ENCODE measurements at regions not wholly inside any gene's neighbourhood (a gene's known extent, or its start where the extent isn't known, plus 50 kb on each side); places are given as distances from the start of the nearest gene placed in this dataset.

GRCh38 chr9:90423661-90424193 is 218.9 kb downstream of the DIRAS2 start:
- ATAC-seq (ENCODE audit: low FRiP score in 2 of 2) (no peak), DNase-seq (no peak)
- H3K36me3 ChIP-seq: no peaks in the 10 kb centered on the region
- 62 to 65% methylated on average over 10 of the region's 10 CpGs for WGBS, 2 donors
- H3K27ac ChIP-seq: no peak overlapping the region
- no peaks in the 10 kb centered on the region for H3K4me1 ChIP-seq
- no peaks in the 10 kb centered on the region for H3K9me3 ChIP-seq
- TF ChIP-seq POLR2A (IDR thresholded peaks at IDR 0.05): no peak
- no peak for TF ChIP-seq EP300 (IDR thresholded peaks at IDR 0.05)
- TF ChIP-seq POLR2AphosphoS5 (IDR thresholded peaks at IDR 0.05): no peak
- TF ChIP-seq CTCF (IDR thresholded peaks at IDR 0.05): no peak
- H3K4me3 ChIP-seq: no peak overlapping the region
- H3K27me3 ChIP-seq: no peaks in the 10 kb centered on the region

- peak in 1 of 2 donors; percentile 38 for DNase-seq
- 88 to 90% methylated on average over 10 of the region's 10 CpGs for WGBS, 2 donors
- TF ChIP-seq CTCF (IDR thresholded peaks at IDR 0.05) (no peak), POLR2AphosphoS5 (IDR thresholded peaks at IDR 0.05) (no peak), EP300 (IDR thresholded peaks at IDR 0.05) (no peak), POLR2A (IDR thresholded peaks at IDR 0.05) (no peak)
Observed at GRCh38 chr9:90428517-90428916, 214.1 kb downstream of the DIRAS2 start.

DNA sequence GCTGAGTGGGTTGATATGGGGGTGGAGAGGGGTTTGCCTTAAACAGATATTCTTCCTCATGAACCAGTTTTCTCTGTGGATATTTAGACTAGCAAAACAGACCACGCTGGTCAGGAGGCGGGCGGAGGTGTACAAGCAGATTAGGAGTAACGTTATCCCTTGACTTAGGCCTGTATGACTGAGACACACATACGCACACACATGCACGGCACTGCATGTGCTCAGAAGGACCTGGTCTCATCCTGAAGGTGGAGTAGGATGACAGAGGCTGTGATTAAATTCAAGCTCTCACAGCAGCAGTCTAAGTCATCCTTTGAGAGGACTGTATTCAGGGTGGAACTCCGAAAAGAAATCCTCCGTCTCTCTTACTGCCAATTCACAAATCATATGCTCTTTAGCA is 209.7 kb downstream of the DIRAS2 start:
- WGBS, 2 donors: 63 to 66% methylated on average over 8 of the region's 8 CpGs
- DNase-seq (no peak), ATAC-seq (ENCODE audit: low FRiP score in 2 of 2) (peak in 1 of 2 donors; percentile 35)
- no peaks in the 10 kb centered on the region for H3K9me3 ChIP-seq
- no peaks in the 10 kb centered on the region for H3K36me3 ChIP-seq
- H3K27ac ChIP-seq: peak overlapping the region; percentile 4 to 56 (median 36)
- peak overlapping the region in 2 of 4 donors; percentile 1 to 6 for H3K4me3 ChIP-seq
- TF ChIP-seq POLR2AphosphoS5 (IDR thresholded peaks at IDR 0.05) (no peak), EP300 (IDR thresholded peaks at IDR 0.05) (no peak), POLR2A (IDR thresholded peaks at IDR 0.05) (no peak), CTCF (IDR thresholded peaks at IDR 0.05) (no peak)
- peaks cover 0 to 4% (median 0%) of the 10 kb centered on the region in 4 donors for H3K4me1 ChIP-seq
- no peaks in the 10 kb centered on the region for H3K27me3 ChIP-seq

More at GRCh38 chr9:90428517-90428916, 214.1 kb downstream of the DIRAS2 start:
- Histone ChIP-seq H3K27ac (no peak overlapping the region), H3K27me3 (no peaks in the 10 kb centered on the region), H3K4me3 (no peak overlapping the region), H3K9me3 (no peaks in the 10 kb centered on the region), H3K36me3 (no peaks in the 10 kb centered on the region), H3K4me1 (peaks cover 0 to 4% (median 0%) of the 10 kb centered on the region in 4 donors)
- ATAC-seq (ENCODE audit: low FRiP score in 2 of 2): no peak

GRCh38 chr9:90433398-90433941 is 209.2 kb downstream of the DIRAS2 start:
- ATAC-seq (ENCODE audit: low FRiP score in 2 of 2): peak; percentile 82 to 95
- peak; percentile 53 to 87 for DNase-seq
- TF ChIP-seq POLR2AphosphoS5 (IDR thresholded peaks at IDR 0.05) (peak in 1 of 2 donors; percentile 52), CTCF (IDR thresholded peaks at IDR 0.05) (no peak), EP300 (IDR thresholded peaks at IDR 0.05) (peak in 1 of 4 donors; percentile 17), POLR2A (IDR thresholded peaks at IDR 0.05) (peak in 2 of 4 donors; percentile 25 to 56)
- no peaks in the 10 kb centered on the region for H3K27me3 ChIP-seq
- peaks cover 0 to 4% (median 0%) of the 10 kb centered on the region in 4 donors for H3K4me1 ChIP-seq
- H3K9me3 ChIP-seq: no peaks in the 10 kb centered on the region
- 9 to 20% methylated on average over 13 to 17 of the region's 17 CpGs for WGBS, 2 donors
- H3K4me3 ChIP-seq: peak overlapping the region in 2 of 4 donors; percentile 1 to 6
- H3K36me3 ChIP-seq: no peaks in the 10 kb centered on the region
- peak overlapping the region; percentile 4 to 56 (median 36) for H3K27ac ChIP-seq

GRCh38 chr9:90441814-90442213 is 200.8 kb downstream of the DIRAS2 start:
- Histone ChIP-seq H3K36me3 (no peaks in the 10 kb centered on the region), H3K9me3 (peaks cover 0 to 6% (median 0%) of the 10 kb centered on the region in 4 donors), H3K4me3 (no peak overlapping the region), H3K27ac (no peak overlapping the region), H3K27me3 (no peaks in the 10 kb centered on the region), H3K4me1 (no peaks in the 10 kb centered on the region)
- ATAC-seq (ENCODE audit: low FRiP score in 2 of 2) (no peak), DNase-seq (no peak)
- TF ChIP-seq POLR2AphosphoS5 (IDR thresholded peaks at IDR 0.05): no peak
- TF ChIP-seq POLR2A (IDR thresholded peaks at IDR 0.05): no peak
- TF ChIP-seq CTCF (IDR thresholded peaks at IDR 0.05): no peak
- no peak for TF ChIP-seq EP300 (IDR thresholded peaks at IDR 0.05)
- WGBS, 2 donors: 55 to 57% methylated on average over 4 of the region's 4 CpGs

All from upper lobe of left lung (tissue), 6 donors.